ENCODE measurements at regions not wholly inside any gene's neighbourhood (a gene's known extent, or its start where the extent isn't known, plus 50 kb on each side); places are given as distances from the start of the nearest gene placed in this dataset.
"Not testable (repeated sequence)": the region's sequence is repeated elsewhere in the genome, so short reads cannot be mapped to it uniquely, and the experiment has no call there.

DNA sequence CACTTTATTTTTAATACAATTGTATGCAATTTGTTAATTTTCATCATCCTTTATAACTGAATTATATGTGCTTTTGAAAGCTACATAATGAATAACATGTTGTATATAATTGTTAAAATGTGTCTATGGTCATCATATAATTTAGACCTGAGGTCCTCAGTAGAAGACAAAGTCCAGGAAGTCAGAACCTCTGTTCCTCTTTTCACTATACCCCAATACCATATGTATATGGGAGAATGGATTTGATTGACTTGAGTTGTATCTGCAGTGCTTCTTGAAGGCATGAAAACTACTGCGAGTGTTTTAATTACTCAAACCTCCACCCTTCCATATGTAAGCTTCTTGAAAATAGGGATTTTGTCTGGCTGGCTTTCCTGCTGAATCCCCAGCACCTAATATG lies 140.7 kb upstream of the NEDD9 start:
- ChIA-PET CTCF (no interaction called here), POLR2A (no interaction called here)
- no peak overlapping the region for H3K4me3 Mint-ChIP-seq
- no peaks in the 10 kb centered on the region for H3K27me3 Mint-ChIP-seq (ENCODE audit: low read depth)
- H3K27ac Mint-ChIP-seq: no peak overlapping the region
- peaks cover 8% of the 10 kb centered on the region for H3K4me1 Mint-ChIP-seq
- ATAC-seq: no peak
- DNase-seq (ENCODE audit: low spot score): no peak
- peaks cover 36% of the 10 kb centered on the region for H3K9me3 Mint-ChIP-seq
- peaks cover 15% of the 10 kb centered on the region for H3K36me3 Mint-ChIP-seq
- TF ChIP-seq SOX15 (CRISPR knock-in tag; IDR thresholded peaks at IDR 0.05) (no peak), GTF2I (CRISPR knock-in tag; conservative IDR thresholded peaks at IDR 0.05) (no peak), ZNF671 (CRISPR knock-in tag; IDR thresholded peaks at IDR 0.05) (no peak), SMAD3 (CRISPR knock-in tag; IDR thresholded peaks at IDR 0.05; ENCODE audit: borderline replicate concordance) (no peak), HMGA2 (CRISPR knock-in tag; IDR thresholded peaks at IDR 0.05) (no peak)
- TF ChIP-seq, protein P1, sequence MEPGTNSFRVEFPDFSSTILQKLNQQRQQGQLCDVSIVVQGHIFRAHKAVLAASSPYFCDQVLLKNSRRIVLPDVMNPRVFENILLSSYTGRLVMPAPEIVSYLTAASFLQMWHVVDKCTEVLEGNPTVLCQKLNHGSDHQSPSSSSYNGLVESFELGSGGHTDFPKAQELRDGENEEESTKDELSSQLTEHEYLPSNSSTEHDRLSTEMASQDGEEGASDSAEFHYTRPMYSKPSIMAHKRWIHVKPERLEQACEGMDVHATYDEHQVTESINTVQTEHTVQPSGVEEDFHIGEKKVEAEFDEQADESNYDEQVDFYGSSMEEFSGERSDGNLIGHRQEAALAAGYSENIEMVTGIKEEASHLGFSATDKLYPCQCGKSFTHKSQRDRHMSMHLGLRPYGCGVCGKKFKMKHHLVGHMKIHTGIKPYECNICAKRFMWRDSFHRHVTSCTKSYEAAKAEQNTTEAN (CRISPR knock-in tag; IDR thresholded peaks at IDR 0.05): no peak
- TF ChIP-seq, protein P2, sequence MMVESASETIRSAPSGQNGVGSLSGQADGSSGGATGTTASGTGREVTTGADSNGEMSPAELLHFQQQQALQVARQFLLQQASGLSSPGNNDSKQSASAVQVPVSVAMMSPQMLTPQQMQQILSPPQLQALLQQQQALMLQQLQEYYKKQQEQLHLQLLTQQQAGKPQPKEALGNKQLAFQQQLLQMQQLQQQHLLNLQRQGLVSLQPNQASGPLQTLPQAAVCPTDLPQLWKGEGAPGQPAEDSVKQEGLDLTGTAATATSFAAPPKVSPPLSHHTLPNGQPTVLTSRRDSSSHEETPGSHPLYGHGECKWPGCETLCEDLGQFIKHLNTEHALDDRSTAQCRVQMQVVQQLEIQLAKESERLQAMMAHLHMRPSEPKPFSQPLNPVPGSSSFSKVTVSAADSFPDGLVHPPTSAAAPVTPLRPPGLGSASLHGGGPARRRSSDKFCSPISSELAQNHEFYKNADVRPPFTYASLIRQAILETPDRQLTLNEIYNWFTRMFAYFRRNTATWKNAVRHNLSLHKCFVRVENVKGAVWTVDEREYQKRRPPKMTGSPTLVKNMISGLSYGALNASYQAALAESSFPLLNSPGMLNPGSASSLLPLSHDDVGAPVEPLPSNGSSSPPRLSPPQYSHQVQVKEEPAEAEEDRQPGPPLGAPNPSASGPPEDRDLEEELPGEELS (CRISPR knock-in tag; IDR thresholded peaks at IDR 0.05): no peak
- TF ChIP-seq, protein P3, sequence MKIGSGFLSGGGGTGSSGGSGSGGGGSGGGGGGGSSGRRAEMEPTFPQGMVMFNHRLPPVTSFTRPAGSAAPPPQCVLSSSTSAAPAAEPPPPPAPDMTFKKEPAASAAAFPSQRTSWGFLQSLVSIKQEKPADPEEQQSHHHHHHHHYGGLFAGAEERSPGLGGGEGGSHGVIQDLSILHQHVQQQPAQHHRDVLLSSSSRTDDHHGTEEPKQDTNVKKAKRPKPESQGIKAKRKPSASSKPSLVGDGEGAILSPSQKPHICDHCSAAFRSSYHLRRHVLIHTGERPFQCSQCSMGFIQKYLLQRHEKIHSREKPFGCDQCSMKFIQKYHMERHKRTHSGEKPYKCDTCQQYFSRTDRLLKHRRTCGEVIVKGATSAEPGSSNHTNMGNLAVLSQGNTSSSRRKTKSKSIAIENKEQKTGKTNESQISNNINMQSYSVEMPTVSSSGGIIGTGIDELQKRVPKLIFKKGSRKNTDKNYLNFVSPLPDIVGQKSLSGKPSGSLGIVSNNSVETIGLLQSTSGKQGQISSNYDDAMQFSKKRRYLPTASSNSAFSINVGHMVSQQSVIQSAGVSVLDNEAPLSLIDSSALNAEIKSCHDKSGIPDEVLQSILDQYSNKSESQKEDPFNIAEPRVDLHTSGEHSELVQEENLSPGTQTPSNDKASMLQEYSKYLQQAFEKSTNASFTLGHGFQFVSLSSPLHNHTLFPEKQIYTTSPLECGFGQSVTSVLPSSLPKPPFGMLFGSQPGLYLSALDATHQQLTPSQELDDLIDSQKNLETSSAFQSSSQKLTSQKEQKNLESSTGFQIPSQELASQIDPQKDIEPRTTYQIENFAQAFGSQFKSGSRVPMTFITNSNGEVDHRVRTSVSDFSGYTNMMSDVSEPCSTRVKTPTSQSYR (CRISPR knock-in tag; IDR thresholded peaks at IDR 0.05): no peak
- TF ChIP-seq, protein P4, sequence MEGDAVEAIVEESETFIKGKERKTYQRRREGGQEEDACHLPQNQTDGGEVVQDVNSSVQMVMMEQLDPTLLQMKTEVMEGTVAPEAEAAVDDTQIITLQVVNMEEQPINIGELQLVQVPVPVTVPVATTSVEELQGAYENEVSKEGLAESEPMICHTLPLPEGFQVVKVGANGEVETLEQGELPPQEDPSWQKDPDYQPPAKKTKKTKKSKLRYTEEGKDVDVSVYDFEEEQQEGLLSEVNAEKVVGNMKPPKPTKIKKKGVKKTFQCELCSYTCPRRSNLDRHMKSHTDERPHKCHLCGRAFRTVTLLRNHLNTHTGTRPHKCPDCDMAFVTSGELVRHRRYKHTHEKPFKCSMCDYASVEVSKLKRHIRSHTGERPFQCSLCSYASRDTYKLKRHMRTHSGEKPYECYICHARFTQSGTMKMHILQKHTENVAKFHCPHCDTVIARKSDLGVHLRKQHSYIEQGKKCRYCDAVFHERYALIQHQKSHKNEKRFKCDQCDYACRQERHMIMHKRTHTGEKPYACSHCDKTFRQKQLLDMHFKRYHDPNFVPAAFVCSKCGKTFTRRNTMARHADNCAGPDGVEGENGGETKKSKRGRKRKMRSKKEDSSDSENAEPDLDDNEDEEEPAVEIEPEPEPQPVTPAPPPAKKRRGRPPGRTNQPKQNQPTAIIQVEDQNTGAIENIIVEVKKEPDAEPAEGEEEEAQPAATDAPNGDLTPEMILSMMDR (IDR thresholded peaks at IDR 0.05): no peak
- TF ChIP-seq, protein P5, sequence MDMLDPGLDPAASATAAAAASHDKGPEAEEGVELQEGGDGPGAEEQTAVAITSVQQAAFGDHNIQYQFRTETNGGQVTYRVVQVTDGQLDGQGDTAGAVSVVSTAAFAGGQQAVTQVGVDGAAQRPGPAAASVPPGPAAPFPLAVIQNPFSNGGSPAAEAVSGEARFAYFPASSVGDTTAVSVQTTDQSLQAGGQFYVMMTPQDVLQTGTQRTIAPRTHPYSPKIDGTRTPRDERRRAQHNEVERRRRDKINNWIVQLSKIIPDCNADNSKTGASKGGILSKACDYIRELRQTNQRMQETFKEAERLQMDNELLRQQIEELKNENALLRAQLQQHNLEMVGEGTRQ (CRISPR knock-in tag; IDR thresholded peaks at IDR 0.05): no peak

DNA sequence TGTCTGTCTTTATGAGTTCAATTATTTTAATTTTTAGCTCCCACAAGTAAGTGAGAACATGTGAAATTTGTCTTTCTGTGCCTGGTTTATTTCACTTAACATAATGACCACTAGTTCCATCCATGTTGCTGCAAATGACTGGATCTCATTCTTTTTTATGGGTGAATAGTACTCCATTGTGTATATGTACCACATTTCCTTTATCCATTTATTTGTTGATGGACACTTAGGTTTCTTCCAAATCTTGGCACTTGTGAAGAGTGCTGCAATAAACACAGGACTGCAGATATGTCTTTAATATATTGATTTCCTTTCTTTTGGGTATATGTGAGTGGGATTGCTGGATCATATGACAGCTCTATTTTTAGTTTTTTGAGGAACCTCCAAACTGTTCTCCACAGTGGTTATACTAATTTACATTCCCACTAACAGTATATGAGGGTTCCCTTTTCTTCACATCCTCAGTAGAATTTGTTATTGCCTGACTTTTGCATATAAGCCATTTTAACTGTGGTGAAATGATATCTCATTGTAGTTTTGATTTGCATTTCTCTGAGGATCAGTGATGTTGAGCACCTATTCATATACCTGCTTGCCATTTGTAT lies 139.8 kb upstream of the NEDD9 start:
- Mint-ChIP-seq H3K9me3 (peaks cover 29% of the 10 kb centered on the region), H3K4me1 (peaks cover 12% of the 10 kb centered on the region), H3K36me3 (peaks cover 10% of the 10 kb centered on the region)
- H3K27me3 Mint-ChIP-seq (ENCODE audit: low read depth); H3K27ac Mint-ChIP-seq; CTCF ChIA-PET; DNase-seq (ENCODE audit: low spot score); POLR2A ChIA-PET; ATAC-seq; H3K4me3 Mint-ChIP-seq: not testable (repeated sequence)

DNA sequence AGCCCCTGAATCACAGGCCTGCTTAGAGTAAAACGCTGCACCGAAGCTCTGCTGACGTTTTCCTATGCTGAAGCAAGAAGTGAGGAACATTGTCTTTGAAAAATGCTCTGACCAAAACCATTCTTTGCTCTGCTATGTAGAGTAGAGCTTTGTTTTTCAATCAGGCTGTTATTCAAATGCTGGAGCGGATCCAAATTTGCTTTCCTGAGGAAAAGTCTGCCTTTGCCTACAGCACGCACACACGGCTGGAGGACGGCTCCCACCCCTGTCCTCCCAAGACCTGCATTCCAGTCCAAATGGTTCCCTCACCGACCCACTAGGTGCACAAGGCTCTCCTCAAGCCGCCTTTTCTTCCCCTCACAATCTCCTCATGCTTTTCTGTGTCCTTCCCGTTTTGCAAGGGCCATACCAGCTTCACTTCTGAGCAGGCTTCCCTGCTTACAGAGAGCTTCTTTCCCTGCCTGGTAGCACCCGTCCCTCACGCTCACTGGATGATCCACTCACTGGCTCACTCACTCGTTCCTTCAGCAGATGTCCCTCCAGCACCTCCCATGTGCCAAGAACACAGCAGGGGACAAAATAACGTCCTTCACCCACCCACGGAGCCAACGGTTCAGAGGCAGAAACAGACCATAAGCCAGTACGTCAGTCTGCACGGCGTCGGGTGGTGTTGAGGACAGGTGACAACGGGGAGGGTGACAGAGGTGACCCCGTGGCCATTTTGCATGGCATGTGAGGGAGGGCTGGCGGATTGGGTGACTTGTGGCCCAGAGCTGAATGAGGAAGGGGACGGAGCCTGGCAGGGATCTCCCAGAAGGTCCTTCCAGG lies 137.9 kb upstream of the NEDD9 start:
- TF ChIP-seq CREB1 (CRISPR knock-in tag; IDR thresholded peaks at IDR 0.05) (no peak), ATF1 (CRISPR knock-in tag; IDR thresholded peaks at IDR 0.05) (no peak), OVOL2 (CRISPR knock-in tag; IDR thresholded peaks at IDR 0.05; ENCODE audit: borderline replicate concordance) (no peak), ZNF671 (CRISPR knock-in tag; IDR thresholded peaks at IDR 0.05) (no peak)
- TF ChIP-seq, protein P6, sequence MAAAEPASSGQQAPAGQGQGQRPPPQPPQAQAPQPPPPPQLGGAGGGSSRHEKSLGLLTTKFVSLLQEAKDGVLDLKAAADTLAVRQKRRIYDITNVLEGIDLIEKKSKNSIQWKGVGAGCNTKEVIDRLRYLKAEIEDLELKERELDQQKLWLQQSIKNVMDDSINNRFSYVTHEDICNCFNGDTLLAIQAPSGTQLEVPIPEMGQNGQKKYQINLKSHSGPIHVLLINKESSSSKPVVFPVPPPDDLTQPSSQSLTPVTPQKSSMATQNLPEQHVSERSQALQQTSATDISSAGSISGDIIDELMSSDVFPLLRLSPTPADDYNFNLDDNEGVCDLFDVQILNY (CRISPR knock-in tag; IDR thresholded peaks at IDR 0.05): no peak
- TF ChIP-seq, protein P7, sequence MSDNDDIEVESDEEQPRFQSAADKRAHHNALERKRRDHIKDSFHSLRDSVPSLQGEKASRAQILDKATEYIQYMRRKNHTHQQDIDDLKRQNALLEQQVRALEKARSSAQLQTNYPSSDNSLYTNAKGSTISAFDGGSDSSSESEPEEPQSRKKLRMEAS (CRISPR knock-in tag; IDR thresholded peaks at IDR 0.05): peak; percentile 33; the same call in 1 of the 2 replicates
- H3K27me3 Mint-ChIP-seq (ENCODE audit: low read depth): no peaks in the 10 kb centered on the region; the same call in 1 of the 2 replicates
- no peak overlapping the region for H3K4me3 Mint-ChIP-seq
- H3K27ac Mint-ChIP-seq: no peak overlapping the region
- H3K9me3 Mint-ChIP-seq: peaks cover 14% of the 10 kb centered on the region
- CTCF ChIA-PET: no interaction called here
- no peak for DNase-seq (ENCODE audit: low spot score)
- ATAC-seq: peak; percentile 46; the same call in 1 of the 2 replicates
- POLR2A ChIA-PET: no interaction called here
- H3K36me3 Mint-ChIP-seq: 0 out of 2 replicates have a peak, but pooled peaks cover 1% of the 10 kb centered on the region
- H3K4me1 Mint-ChIP-seq: peaks cover 16% of the 10 kb centered on the region

All from WTC11 (cell line).